Activated T-cell treated with anti-CD3 and anti-CD28 coated beads for 4 hours (primary cell): ENCODE measurements at regions not wholly inside any gene's neighbourhood (a gene's known extent, or its start where the extent isn't known, plus 50 kb on each side); places are given as distances from the start of the nearest gene placed in this dataset.

Experiments
- DNase-seq: peaks from one replicate; pipeline ENCODE4 v3.0.0-alpha.2; 2020

DNA sequence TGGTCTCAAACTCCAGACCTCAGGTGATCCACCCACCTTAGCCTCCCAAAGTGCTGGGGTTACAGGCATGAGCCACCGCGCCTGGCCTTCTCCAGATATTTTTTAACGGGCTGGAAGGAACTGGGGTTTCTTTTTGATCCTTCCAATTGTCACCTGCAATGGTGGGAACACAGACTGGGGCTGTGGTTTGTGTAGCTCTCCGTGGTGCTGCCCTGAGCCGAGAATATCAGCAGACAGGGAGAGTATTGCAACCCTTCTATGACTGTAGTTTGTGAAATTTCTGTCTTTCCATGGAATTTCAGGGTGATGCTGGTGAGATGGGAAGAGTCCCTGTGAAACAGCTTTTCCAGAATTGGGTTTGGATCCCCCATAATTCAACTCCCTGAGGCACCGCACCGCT is 263.5 kb downstream of the ENGASE start:
- no peak for DNase-seq

DNA sequence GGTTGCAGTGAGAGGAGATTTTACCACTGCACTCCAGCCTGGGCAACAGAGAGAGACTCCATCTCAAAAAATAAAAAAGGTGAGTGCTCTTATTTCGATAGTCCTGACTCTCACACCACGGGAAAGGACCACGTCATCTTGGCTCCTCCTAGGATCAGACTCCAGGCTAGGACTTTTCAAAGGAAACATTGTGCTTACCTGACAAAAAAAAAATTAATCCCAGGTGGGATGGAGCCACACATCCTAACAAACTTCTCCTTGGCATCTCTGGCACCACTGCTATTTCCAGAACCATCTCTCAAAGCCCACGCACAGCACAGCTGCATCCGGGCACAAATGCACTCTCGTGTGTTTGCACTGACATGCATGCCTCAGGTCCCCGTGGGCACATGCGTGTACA is 262.4 kb downstream of the ENGASE start:
- DNase-seq: no peak

DNA sequence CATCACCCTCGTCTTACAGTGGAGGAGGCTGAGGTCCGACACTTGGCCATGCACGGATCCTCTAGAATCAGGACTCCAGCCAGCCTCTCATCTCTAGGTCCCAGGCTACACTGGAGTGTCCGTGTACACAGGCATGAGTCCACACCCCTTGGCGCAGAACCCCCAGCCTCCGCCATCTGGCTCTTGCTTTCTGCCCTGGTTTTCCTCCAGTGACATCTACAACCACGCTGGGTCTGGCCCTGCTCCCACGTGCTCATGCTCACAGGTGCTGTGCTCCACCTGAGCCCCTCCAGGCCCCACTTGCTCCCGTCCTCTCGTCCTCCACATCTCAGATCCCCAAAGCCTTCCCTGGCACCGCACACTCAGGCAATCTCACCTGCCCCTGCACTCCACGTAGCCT is 260.8 kb downstream of the ENGASE start:
- no peak for DNase-seq

DNA sequence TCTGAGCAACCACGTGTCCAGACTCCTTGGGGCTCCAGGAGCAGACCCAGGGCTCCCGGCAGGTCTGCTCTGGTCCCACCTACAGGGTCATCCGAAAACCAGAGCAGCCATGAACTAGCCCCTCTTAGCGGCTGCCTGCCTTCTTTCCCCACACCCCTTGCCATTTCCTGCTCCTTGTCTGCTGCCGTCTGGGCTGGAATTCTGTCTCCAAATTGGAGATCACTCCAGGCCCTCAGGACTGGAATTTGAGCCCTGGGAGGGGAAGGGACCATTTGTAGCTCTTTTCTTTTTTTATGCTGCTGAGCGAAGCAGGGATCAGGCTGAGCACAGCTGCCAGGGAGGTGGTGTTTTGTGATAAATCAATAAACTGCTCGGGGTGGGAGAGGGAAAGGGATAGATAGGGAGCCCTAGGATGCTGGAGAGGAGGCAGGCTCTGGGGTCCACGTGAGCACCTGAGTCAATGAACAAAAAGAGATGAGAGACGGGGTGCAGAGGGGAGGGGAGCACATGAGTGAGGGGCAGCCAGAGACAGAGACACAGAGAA is 257.5 kb downstream of the ENGASE start:
- DNase-seq: no peak

DNA sequence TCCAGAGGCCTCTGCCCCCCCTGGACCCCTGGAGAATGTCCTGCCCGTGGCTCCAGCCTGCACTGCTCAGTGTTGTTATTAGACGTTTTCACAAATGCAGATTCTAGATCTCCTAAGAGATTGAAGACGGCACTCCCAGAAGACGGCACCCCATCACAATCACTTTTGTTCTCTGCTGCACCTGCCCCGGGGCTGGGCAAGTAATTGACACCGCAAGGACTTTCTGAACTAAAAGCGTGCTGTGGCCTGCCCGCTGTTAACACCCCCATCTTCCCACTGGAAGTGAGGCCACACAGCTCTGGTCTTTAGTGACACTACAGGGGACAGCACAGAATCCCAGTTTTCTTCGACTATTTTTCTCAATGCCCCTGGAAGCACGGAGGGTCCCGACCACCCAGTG is 256.9 kb downstream of the ENGASE start:
- no peak for DNase-seq

DNA sequence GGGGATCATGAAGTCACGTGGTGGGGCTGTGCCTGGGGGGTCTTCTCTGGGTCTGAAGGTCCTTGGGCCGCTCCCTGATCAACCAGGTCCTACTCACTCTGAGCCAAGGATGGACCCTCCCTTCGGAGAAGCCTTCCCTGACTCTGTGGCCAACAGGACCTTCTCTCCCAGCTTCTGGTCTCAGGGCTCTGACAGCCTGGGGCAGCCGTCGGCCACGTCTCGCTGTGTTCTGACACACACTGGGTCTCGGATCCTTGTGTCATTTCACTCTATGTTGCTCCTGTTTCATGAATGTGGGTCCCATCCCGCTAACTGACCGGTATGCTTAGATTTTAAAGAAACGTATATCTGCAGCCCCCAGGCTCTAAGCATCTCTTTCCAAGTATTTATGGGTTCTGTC is 256.1 kb downstream of the ENGASE start:
- no peak for DNase-seq

DNA sequence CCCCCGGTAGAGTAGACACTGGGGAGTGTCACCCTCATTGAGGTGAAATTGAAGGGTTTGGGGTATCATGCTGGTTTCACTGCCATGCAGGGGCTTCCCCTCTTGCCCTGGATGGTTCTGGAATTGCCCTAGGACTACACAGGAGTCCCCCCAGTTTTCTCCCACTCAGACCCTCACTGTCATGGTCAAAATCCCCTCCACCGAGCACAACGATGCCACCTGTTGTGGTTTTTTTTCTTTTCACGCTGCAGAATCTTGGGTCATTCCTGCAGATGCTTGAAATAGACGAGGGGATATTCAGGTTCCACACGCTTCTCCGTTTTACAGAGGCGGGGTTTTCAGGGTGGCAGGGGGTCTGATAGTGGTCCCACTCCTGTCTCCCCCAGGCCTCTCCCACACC is 255.6 kb downstream of the ENGASE start:
- DNase-seq: no peak

DNA sequence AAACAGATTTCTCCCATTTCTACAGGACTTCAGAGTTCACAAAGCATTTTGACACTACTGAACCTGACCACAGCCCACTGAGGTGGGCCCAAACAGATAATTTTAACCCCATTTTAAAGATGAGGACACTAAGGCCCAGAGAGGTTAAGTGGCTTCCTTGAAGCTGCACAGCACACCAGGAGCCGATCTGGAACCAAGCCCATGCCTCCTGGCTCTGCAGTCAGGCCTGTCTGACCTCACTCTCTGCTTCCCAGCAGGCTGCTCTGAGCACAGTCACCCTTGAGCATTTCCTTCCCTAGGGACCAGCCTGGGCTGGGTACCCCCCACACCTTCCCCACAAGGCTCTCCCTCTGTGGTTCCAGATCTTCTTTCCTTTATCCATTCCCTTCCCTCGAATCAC is 252.2 kb downstream of the ENGASE start:
- no peak for DNase-seq

DNA sequence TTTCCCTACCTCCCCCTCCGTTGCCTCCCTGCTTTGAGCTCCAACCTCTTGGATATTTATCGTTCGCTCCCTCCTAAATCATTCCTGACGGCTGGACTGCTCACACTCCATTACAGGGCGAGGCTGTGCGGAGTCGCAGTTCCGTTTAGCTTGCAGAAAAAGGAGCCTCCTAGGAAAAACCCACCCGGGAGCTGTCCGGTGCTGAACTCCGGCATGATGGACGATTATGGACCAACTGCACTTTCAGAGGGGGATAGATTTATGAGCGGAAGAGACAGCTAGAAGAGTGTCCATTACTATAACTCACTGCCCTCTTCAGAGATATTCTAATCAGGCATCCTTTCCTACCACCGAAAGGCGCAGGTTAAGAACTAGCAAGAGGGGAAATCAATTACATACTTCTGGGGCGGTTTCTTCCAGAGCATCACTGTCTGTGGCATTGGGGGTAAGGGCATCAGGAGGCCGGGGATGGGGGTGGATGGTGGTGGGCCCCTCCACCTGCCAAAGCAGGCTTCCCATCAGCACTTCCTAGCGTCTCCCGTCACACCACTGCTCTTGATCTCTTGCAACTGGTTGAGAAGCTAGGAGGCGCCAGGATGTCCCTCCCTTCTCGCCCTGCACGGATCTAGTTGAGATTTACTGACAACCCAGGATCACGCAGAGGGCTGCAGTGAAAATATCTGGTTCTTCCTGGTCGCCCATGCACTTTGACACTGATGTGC is 251.2 kb downstream of the ENGASE start:
- no peak for DNase-seq

DNA sequence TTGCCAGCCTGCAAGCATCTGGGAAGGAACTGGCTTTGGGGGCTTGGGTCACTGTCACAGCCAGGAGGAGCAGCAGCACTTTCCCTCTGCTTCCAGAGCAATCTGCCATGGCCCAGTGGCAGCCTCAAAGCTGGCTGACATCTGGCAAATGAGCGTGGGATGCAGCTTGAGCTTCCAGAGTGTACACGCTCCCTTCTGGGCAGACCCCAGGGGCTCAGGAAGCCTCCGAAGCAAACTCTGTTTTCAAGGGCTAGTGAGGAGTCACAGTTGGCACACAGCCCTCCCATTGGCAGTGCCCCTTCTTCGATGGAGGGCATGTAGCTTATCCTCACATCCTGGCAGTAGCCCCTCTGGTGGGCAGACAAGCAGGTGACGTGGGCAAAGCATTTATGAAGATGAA is 249.6 kb downstream of the ENGASE start:
- no peak for DNase-seq

DNA sequence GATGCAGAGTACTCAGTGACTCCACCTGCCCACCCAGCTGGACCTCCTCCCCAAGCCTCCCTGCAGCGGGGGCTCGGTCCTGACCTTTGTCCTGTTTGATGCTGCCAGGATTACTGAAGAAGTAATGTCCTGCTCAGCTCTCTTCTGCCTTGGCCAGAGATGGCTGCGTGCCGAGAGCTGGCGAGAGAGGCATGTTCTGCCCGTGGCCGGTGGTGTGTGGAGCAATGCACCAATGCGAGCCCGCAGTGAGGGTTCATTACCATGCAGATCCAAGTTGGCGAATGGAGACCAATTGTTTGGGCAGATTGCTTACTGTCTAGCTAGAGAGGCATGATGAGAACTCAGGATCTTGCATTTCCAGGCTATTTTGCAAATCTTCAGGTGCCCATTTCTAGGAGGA is 248.9 kb downstream of the ENGASE start:
- DNase-seq: no peak

DNA sequence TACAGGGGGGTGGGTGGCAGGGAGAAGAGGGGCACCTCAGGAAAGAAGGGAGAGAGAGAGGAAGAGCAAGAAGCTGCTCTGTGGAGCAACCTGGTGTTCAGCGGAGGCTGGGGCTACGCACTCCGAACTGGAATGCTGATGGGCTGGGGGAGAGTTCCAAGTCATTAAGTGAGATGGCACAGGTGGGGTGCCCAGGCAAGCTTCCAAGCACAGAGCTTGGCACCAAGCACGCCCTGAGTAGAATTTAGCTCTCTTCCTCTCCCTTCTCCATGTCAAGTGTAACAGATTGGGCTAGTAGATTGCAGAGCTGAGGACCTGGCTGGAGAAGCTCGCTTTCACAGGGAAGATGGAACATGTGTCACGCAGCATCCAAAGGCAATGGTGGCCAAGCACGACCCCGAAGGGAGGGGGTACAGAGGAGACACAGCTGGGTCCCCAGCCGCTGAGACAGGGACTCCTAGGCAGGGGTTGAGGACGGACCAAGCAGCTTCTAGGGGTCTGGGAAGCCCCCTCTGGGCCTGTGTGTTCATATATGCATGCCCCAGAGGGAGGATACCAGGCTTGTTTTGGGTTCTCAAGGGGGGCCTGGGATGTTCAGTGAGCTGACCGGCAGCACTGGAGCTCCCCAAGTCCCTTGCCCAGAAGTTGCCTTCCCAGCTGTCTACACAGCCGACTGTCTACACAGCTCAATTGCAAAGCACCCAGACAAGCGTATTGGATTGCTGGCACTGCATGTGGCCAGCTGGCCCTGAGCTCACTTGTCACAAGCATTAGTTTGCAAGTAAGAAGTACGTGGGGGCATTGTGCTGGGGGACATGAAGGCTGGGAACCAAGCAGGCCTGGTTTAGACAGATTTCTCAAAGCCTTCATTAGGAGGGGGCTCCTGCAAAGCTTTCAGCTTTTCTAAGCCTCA is 247.8 kb downstream of the ENGASE start:
- no peak for DNase-seq

DNA sequence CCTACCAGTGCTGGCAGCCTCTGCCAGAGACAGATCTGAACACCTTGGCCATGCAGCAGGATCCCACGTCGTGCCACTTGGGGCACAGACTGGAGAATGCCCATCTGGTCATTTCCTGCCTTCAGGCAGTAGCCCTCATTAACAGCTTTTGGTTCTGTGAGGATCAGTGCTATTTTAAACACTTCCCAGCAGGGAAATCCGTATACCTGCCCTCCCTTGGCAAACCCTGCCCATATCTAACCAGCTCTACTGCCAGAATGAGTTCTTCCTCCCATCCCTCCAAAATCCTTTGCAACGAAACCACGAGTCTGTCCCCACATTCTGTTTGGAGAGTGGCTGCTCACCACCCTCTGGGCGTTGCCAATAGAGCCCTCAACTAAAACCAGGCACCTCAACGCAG is 245.7 kb downstream of the ENGASE start:
- DNase-seq: no peak

DNA sequence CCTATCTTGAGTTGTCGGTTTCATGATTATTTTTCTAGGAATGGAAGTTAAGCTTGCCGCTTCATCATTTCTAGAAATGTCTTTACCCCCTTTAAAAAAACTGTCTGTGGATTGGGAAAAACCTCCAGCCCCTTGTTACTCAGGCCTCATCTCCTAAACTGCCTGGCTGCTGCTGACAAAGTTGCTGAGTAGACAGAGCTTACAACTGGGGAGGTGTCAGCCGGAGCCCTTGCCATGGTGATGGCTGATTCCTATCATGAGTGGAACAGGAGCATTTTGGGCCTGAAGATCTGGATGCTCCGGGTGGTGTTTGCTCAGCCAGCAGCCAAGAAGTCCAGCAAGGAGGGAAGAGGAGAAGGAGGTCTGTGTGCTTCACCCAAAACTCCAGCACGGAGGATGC is 243.3 kb downstream of the ENGASE start:
- DNase-seq: no peak

DNA sequence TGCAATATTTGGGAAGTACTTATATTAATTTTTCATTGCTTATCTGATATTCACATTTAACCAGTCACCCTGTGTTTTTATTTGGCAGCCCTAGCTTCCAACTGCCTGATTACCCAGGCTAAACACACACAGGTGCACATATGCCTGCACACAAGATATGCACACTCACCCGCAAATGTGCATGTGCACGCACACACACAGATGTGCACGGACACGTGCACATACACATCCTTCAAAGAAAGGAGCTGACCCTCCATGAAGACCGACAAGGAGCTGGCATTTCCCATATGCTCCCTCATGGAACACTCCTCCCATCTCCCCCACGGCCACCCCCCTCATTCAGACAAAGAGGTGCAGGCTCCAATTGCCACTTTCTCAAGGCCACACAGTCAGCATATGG is 242.2 kb downstream of the ENGASE start:
- no peak for DNase-seq

DNA sequence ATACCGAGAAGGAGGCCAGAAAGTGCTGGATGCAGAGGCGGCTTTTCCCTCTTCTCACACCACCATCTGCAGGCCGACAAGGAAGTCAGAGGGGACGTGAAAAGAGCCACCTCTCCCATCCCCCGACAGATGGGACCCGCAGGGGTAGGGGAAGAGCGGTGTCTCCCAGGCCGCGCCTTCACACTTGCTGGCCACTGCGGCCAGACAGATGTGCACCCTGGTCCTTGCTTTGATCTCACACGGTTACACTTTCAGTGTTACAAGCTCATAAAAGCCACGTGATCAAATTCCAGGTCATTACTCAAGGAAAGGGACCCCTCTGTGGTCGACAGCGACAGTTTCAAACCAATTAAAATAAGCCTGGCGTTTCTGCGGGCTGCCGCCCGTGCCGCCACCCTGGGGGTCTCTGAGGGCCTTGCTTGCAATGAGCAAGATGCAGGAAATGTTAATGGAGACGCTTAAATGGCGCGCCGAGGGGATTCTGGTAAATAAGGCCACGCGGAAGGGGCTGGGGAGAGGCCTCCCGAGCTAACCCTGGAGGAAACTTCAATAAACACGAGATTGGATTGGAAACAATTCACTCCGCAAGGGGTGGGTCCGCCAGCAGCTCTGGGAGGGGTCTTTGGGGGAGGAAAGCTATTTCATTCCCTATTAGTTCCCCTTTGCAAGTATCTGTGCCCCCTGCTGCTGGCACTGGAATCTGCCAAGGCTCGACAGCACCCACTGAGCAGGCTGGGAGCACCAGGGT is 240.9 kb downstream of the ENGASE start:
- no peak for DNase-seq

DNA sequence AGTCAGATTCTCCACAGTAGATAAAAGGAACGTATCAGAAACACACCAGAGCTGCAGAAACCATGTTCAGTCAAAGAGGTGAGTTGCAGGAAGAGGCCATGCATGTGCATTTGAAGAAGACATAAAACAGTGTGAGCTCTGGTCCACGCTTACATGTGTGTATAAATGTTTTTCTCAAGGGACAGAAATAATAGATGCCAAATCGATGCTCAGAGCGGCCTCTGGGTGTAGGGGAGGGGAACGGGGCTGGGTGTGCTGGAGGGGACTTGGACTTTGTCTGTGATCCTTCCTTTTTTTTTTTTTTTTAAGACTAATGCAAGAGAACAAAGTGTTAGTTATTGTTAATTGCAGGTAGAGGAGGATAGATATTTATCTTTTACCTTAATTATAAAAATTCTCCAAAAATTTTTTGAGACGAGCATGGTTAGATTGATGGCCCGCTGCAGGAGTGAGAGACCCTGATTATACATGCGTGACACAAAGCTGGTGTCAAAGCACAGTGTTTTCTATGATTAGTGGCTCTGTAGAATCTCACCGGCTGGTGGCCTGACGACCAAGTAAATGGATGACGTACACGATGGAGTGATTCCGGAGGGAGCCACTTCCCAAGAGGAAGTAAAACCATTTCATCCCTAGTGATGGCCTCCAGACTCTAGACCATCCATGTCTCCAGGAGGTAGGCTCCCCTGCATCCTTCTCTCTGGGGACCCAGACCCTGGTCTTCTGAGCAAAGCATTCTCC is 240.2 kb downstream of the ENGASE start:
- no peak for DNase-seq

DNA sequence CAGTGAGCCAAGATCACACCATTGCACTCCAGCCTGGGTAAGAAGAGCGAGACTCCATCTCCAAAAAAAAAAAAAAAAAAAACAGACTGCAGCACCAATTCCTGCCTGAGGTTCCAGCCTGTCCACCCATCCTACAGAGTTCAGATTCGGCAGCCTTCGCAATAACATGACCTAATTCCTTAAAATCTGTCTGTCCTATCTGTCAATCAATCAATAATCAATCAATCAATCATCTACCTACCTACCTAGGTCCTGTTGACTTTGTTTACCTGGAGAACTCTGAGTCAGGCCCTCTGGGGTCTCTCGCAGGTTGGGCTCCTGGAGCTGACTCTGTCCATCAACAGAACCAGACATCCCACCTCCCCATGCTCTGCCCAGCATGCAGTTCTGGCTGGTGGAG is 236.7 kb downstream of the ENGASE start:
- no peak for DNase-seq

DNA sequence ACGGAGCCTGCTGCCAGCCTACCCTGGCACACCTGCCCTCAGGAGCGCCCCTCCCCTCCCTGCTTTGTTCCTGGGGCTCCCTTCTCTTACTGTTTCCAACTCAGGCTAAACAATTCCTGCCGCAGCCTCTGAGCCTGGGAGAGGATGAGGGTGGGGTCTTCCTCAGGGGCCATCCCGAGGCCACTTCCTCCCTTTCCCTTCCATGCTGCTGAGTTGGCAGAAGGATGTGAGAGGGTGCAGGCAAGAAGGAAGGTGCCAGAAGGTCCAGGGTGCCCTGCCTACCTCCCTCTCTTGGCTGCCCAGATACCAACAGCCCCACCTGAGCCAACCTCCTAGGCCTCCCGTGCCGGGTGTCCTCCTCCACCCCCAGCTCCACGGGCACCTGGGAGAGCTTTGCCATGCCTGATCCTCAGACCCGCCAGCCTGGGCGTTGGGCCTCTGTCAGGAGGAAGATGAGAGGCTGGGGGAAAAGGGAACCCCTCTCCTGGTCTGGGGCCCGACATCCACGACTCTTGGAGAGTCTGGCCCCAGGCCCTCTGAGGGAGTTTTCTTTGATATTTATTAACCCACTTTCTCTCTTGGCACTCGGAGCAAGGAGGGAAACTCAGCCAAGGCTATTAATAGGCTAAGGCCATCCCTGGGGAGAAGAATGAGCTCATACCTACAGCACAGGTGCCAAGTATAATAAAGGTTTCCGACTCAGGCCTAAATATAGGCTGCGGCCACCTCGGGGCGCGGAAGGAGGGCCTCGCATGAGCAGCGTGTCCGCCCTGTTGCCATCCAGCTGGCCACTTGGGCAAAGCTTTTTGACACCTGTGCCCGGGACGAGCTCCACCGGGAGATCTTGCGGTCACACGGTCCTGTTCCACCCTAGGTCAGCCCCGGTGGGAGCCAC is 232.0 kb downstream of the ENGASE start:
- no peak for DNase-seq

DNA sequence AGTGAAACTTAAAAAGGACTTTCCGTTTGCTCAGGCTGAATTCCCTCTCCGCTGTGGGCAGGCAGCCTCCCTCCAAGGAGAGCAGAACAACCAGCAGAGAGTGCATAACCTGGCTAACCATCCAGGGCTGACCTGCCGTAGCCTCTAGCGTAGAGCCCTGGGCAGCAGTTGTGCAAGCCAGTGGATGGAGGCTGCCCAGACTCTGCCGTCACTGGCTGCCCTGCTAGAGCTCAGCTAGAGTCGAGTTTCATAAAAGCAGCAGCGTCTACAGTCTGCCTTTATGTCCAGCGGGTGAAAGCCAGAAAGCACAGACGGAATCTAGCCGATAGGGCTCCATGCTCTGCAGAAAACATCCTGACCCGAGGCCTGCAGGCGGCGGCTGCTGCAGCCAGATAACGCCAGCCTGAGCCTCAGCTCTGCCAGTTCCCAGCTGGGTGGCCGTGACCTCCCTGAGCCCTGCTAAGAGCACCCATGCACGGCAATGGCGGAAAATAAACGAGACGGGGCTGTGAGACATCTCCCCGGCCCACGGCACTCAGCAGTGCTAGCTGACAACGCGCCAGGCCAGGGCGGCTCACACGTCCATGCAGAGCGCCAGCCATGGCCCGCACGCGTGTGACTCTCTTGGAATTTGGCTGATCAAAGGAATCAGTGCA is 231.3 kb downstream of the ENGASE start:
- no peak for DNase-seq

DNA sequence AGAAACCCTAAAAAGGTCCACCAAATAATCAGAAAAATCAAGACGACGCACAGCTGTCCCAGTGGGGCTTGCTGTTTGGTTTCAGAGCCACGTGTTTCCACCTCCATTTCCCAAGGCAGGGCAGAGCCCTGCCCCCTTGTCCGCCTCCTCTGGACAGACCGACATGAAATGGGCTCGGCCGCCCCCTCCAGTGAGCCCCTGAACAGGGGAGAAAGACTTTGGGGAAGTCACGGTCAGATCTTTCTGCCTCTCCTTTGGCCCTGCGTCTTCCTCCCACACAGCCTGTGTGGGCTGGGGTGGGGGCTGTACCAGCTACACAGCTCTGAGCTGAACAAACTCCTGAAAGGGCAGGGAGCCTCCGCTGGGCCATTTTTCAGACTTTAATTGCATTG is 230.7 kb downstream of the ENGASE start:
- DNase-seq: no peak
